ENCODE measurements at regions not wholly inside any gene's neighbourhood (a gene's known extent, or its start where the extent isn't known, plus 50 kb on each side); places are given as distances from the start of the nearest gene placed in this dataset.

GRCh38 chr6:81643156-81643555 is 109.3 kb downstream of the TENT5A start:
- TF ChIP-seq CTCF (IDR thresholded peaks at IDR 0.05 in 4 of 5, conservative IDR thresholded peaks at IDR 0.05 in 1 of 5) (no peak), POLR2A (IDR thresholded peaks at IDR 0.05) (no peak)

Data from gastrocnemius medialis (tissue), 4 donors.